K562 (cell line): ENCODE measurements at regions not wholly inside any gene's neighbourhood (a gene's known extent, or its start where the extent isn't known, plus 50 kb on each side); places are given as distances from the start of the nearest gene placed in this dataset.

Experiments
- ARID1B ChIP-seq: fragments of 450-650 bp; IDR thresholded peaks from 2 replicates; pipeline ENCODE4 v1.6.1; 2016; ENCODE audit warnings: antibody characterized with exemption, mild to moderate bottlenecking, inconsistent platforms
- DDX20 ChIP-seq: fragments of 450-650 bp; IDR thresholded peaks from 2 replicates; pipeline ENCODE4 v1.6.1; 2016; ENCODE audit warnings: missing genetic modification characterization, low read depth, mild to moderate bottlenecking, missing compliant biosample characterization, moderate library complexity
- E2F3 ChIP-seq: fragments of 250-450 bp; sonication (Bioruptor Pico); IDR thresholded peaks from 2 replicates; pipeline ENCODE4 v1.4.0; 2020; ENCODE audit warnings: mild to moderate bottlenecking
- ETV1 ChIP-seq: fragments of 450-650 bp; conservative IDR thresholded peaks from 2 replicates; pipeline ENCODE4 v1.6.1; 2016; ENCODE audit warnings: missing genetic modification characterization, control low read depth, low read depth, missing compliant biosample characterization
- EWSR1 ChIP-seq: fragments of 450-650 bp; IDR thresholded peaks from 2 replicates; pipeline ENCODE4 v1.6.1; 2018; ENCODE audit warnings: borderline replicate concordance, mild to moderate bottlenecking, low read depth, moderate library complexity; ENCODE audit not compliant: partially characterized antibody
- GABPA ChIP-seq: fragments of 200-800 bp; sonication (Bioruptor generic); conservative IDR thresholded peaks from 2 replicates; pipeline ENCODE4 v1.6.1; 2016; ENCODE audit warnings: low read depth, missing genetic modification characterization, missing compliant biosample characterization
- HINFP ChIP-seq: fragments of 450-650 bp; conservative IDR thresholded peaks from 2 replicates; pipeline ENCODE4 v1.6.1; 2016; ENCODE audit warnings: missing genetic modification characterization, low read depth, mild to moderate bottlenecking, control low read depth, missing compliant biosample characterization
- MTF1 ChIP-seq: fragments of 250-450 bp; sonication (Bioruptor Pico); IDR thresholded peaks from 2 replicates; pipeline ENCODE4 v1.9.0; 2021; ENCODE audit warnings: moderate library complexity, mild to moderate bottlenecking, inconsistent platforms, borderline replicate concordance
- MXI1 ChIP-seq: IDR thresholded peaks from 2 replicates; pipeline ENCODE4 v1.6.1; 2011; ENCODE audit warnings: low read depth, mild to moderate bottlenecking, improper control_type of control experiment, low read length
- NELFE ChIP-seq: IDR thresholded peaks from 2 replicates; pipeline ENCODE4 v1.6.1; 2011; ENCODE audit warnings: mild to moderate bottlenecking; ENCODE audit not compliant: insufficient read depth, insufficient read length
- NFYB ChIP-seq: IDR thresholded peaks from 2 replicates; pipeline ENCODE4 v1.6.1; 2011; ENCODE audit warnings: mild to moderate bottlenecking, moderate library complexity; ENCODE audit not compliant: insufficient read length; ENCODE audit errors: extremely low read depth
- PCBP1 ChIP-seq: fragments of 200-400 bp; formaldehyde crosslinking; IDR thresholded peaks from 2 replicates; pipeline ENCODE4 v1.6.1; 2018; ENCODE audit warnings: mild to moderate bottlenecking, low read depth, low read length; ENCODE audit not compliant: poor library complexity, severe bottlenecking
- PHTF2 ChIP-seq: fragments of 250-450 bp; sonication (Bioruptor Pico); IDR thresholded peaks from 2 replicates; pipeline ENCODE4 v1.5.0; 2021; ENCODE audit warnings: mild to moderate bottlenecking
- SMAD4 ChIP-seq: fragments of 250-450 bp; sonication (Bioruptor Pico); conservative IDR thresholded peaks from 2 replicates; pipeline ENCODE4 v1.8.0; 2021; ENCODE audit warnings: inconsistent platforms, mild to moderate bottlenecking, moderate library complexity
- TFE3 ChIP-seq: fragments of 450-650 bp; formaldehyde crosslinking; IDR thresholded peaks from 2 replicates; pipeline ENCODE4 v1.4.0; 2020; ENCODE audit warnings: mild to moderate bottlenecking, mixed read lengths
- VEZF1 ChIP-seq: fragments of 200-800 bp; sonication (Bioruptor generic); IDR thresholded peaks from 2 replicates; pipeline ENCODE4 v1.6.1; 2017; ENCODE audit warnings: missing genetic modification characterization, missing compliant biosample characterization
- ZNF408 ChIP-seq: fragments of 250-450 bp; sonication (Bioruptor Pico); IDR thresholded peaks from 2 replicates; pipeline ENCODE4 v1.4.0; 2020; ENCODE audit warnings: low read depth, mild to moderate bottlenecking, moderate library complexity
- TF ChIP-seq, protein P1 (sequence below): fragments of 450-650 bp; conservative IDR thresholded peaks from 2 replicates; pipeline ENCODE4 v1.6.1; 2016; ENCODE audit warnings: missing genetic modification characterization, low read depth, mild to moderate bottlenecking, missing compliant biosample characterization, moderate library complexity
- TF ChIP-seq, protein P2 (sequence below): fragments of 200-800 bp; sonication (Bioruptor generic); IDR thresholded peaks from 2 replicates; pipeline ENCODE4 v1.6.1; 2017; ENCODE audit warnings: missing genetic modification characterization, missing compliant biosample characterization
- TF ChIP-seq, protein P3 (sequence below): fragments of 250-450 bp; sonication (Bioruptor Pico); IDR thresholded peaks from 2 replicates; pipeline ENCODE4 v1.5.0; 2021

GRCh38 chr3:194079702-194080172 lies 56.2 kb upstream of the HES1 start (continued):
- TF ChIP-seq, protein P1, sequence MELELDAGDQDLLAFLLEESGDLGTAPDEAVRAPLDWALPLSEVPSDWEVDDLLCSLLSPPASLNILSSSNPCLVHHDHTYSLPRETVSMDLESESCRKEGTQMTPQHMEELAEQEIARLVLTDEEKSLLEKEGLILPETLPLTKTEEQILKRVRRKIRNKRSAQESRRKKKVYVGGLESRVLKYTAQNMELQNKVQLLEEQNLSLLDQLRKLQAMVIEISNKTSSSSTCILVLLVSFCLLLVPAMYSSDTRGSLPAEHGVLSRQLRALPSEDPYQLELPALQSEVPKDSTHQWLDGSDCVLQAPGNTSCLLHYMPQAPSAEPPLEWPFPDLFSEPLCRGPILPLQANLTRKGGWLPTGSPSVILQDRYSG: peak; percentile 88
- no peak for TF ChIP-seq PHTF2 (CRISPR knock-in tag)
- TF ChIP-seq E2F3 (CRISPR knock-in tag): no peak
- no peak for TF ChIP-seq PCBP1
- TF ChIP-seq, protein P2, sequence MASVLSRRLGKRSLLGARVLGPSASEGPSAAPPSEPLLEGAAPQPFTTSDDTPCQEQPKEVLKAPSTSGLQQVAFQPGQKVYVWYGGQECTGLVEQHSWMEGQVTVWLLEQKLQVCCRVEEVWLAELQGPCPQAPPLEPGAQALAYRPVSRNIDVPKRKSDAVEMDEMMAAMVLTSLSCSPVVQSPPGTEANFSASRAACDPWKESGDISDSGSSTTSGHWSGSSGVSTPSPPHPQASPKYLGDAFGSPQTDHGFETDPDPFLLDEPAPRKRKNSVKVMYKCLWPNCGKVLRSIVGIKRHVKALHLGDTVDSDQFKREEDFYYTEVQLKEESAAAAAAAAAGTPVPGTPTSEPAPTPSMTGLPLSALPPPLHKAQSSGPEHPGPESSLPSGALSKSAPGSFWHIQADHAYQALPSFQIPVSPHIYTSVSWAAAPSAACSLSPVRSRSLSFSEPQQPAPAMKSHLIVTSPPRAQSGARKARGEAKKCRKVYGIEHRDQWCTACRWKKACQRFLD (CRISPR knock-in tag): no peak
- no peak for TF ChIP-seq MTF1
- no peak for TF ChIP-seq TFE3 (CRISPR knock-in tag)
- TF ChIP-seq ETV1 (tag): peak; percentile 51
- no peak for TF ChIP-seq ARID1B
- no peak for TF ChIP-seq MXI1
- TF ChIP-seq GABPA (tag): peak; percentile 24; the same call in 1 of the 2 replicates
- TF ChIP-seq DDX20 (tag): peak; percentile 64
- no peak for TF ChIP-seq EWSR1
- TF ChIP-seq HINFP (tag): no peak
- no peak for TF ChIP-seq NELFE
- peak; percentile 2; the same call in 1 of the 2 replicates for TF ChIP-seq VEZF1
- TF ChIP-seq, protein P3, sequence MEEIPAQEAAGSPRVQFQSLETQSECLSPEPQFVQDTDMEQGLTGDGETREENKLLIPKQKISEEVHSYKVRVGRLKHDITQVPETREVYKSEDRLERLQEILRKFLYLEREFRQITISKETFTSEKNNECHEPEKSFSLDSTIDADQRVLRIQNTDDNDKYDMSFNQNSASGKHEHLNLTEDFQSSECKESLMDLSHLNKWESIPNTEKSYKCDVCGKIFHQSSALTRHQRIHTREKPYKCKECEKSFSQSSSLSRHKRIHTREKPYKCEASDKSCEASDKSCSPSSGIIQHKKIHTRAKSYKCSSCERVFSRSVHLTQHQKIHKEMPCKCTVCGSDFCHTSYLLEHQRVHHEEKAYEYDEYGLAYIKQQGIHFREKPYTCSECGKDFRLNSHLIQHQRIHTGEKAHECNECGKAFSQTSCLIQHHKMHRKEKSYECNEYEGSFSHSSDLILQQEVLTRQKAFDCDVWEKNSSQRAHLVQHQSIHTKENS (CRISPR knock-in tag): no peak
- TF ChIP-seq SMAD4 (CRISPR knock-in tag): peak; percentile 61
- TF ChIP-seq ZNF408 (CRISPR knock-in tag): no peak
- TF ChIP-seq NFYB: no peak
